Osteocyte (in vitro differentiated cells): ENCODE measurements at regions not wholly inside any gene's neighbourhood (a gene's known extent, or its start where the extent isn't known, plus 50 kb on each side); places are given as distances from the start of the nearest gene placed in this dataset.

Experiments used
- DNase-seq: peaks from one replicate; pipeline ENCODE4 v3.0.0; 2021; ENCODE audit warnings: mixed read lengths; ENCODE audit not compliant: unreplicated experiment; ENCODE audit errors: extremely low spot score
- H3K27ac Mint-ChIP-seq: one replicate; pipeline ENCODE4 v1.8.0; 2021; ENCODE audit warnings: mild to moderate bottlenecking, mixed read lengths; ENCODE audit not compliant: unreplicated experiment
- H3K27me3 Mint-ChIP-seq: one replicate; pipeline ENCODE4 v1.8.0; 2021; ENCODE audit warnings: mixed read lengths; ENCODE audit not compliant: unreplicated experiment
- H3K36me3 Mint-ChIP-seq: one replicate; pipeline ENCODE4 v1.8.0; 2021; ENCODE audit warnings: mixed read lengths; ENCODE audit not compliant: unreplicated experiment
- H3K4me1 Mint-ChIP-seq: one replicate; pipeline ENCODE4 v1.8.0; 2021; ENCODE audit warnings: mixed read lengths; ENCODE audit not compliant: unreplicated experiment
- H3K4me3 Mint-ChIP-seq: one replicate; pipeline ENCODE4 v1.8.0; 2021; ENCODE audit warnings: mild to moderate bottlenecking, moderate library complexity, mixed read lengths; ENCODE audit not compliant: unreplicated experiment
- H3K9me3 Mint-ChIP-seq: one replicate; pipeline ENCODE4 v1.8.0; 2021; ENCODE audit warnings: mixed read lengths; ENCODE audit not compliant: unreplicated experiment
- TF ChIP-seq, protein P1 (sequence below): fragments of 200-600 bp; sonication (generic); IDR thresholded peaks from 2 replicates; pipeline ENCODE4 v1.5.0; 2021; ENCODE audit warnings: antibody characterized with exemption, mild to moderate bottlenecking, moderate library complexity

DNA sequence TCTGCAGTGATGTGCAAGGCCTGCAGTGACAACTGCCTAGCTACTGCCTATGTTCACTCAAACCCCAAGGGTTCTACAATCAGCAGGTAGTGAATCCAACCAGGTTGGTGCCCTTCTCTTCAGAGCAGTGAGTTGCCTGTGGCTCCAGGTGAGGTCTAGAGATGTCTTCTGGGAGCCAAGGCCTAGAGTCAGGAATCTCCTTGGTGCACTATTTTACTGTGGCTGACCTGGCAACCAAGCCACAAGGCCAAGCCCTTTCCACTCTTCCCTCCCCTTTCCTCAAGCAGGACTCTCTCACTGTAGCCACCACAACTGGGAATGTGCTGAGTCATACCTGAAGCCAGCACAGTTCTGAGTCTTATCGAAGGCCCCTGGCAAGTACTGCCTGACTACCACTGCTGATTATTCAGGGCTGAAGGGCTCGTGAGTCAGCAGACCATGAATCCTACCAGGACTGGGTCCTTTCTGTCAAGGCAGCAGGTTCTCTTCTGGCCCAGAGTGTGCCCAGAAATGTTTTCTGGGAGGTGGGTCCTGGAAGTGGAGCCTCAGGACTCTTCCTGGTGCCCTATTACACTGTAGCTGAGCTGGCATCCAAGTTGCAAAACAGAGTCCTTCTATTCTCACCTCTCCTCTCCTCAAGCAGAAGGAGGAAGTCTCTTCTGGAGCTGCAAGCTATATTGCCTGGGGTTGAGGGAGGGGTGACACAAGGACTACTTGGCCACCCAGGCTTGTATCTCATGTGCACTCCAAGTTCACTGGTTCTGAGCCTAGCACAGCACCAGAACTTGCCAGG is 111.6 kb downstream of the BTC start:
- Mint-ChIP-seq H3K36me3 (no peaks in the 10 kb centered on the region), H3K27me3 (peaks cover 19% of the 10 kb centered on the region)

DNA sequence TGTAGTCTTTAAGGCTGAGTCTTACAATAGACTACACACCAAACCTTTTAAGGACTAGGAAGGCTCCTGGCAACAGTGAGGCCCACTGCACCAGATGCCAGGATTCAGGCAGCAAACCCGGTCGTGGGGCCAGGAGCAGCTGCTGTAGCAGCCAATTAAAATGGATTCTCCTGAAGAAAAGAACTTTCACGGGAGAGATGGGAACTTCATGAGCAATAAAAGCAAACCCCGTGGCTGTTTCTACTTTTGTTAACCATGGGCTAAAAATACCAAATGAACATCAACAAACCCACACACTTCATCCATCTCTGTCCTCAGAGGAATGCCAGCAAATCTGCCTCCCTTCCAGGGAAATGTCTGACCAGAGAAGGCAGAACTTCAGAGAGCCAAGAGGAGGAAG is 101.4 kb downstream of the BTC start:
- no peak for DNase-seq
- peaks cover 3% of the 10 kb centered on the region for H3K4me1 Mint-ChIP-seq

More for the DNA sequence above, 111.6 kb downstream of the BTC start:
- DNase-seq, result no peak
- H3K27ac Mint-ChIP-seq, result no peak overlapping the region
- peaks cover 4% of the 10 kb centered on the region for H3K4me1 Mint-ChIP-seq
- H3K9me3 Mint-ChIP-seq, result peaks cover 5% of the 10 kb centered on the region
- no peak overlapping the region for H3K4me3 Mint-ChIP-seq
- TF ChIP-seq, protein P1, sequence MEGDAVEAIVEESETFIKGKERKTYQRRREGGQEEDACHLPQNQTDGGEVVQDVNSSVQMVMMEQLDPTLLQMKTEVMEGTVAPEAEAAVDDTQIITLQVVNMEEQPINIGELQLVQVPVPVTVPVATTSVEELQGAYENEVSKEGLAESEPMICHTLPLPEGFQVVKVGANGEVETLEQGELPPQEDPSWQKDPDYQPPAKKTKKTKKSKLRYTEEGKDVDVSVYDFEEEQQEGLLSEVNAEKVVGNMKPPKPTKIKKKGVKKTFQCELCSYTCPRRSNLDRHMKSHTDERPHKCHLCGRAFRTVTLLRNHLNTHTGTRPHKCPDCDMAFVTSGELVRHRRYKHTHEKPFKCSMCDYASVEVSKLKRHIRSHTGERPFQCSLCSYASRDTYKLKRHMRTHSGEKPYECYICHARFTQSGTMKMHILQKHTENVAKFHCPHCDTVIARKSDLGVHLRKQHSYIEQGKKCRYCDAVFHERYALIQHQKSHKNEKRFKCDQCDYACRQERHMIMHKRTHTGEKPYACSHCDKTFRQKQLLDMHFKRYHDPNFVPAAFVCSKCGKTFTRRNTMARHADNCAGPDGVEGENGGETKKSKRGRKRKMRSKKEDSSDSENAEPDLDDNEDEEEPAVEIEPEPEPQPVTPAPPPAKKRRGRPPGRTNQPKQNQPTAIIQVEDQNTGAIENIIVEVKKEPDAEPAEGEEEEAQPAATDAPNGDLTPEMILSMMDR, result no peak

More for the DNA sequence above, 101.4 kb downstream of the BTC start:
- no peaks in the 10 kb centered on the region for H3K9me3 Mint-ChIP-seq
- H3K27ac Mint-ChIP-seq, result no peak overlapping the region
- H3K36me3 Mint-ChIP-seq, result no peaks in the 10 kb centered on the region
- TF ChIP-seq, protein P1, result no peak
- H3K27me3 Mint-ChIP-seq, result peaks cover 34% of the 10 kb centered on the region
- no peak overlapping the region for H3K4me3 Mint-ChIP-seq
